HK-2 (cell line): ENCODE measurements at regions not wholly inside any gene's neighbourhood (a gene's known extent, or its start where the extent isn't known, plus 50 kb on each side); places are given as distances from the start of the nearest gene placed in this dataset.

Source experiments
- DNase-seq: peaks from one replicate; pipeline ENCODE4 v3.0.0-alpha.2; 2018; ENCODE audit not compliant: unreplicated experiment

DNA sequence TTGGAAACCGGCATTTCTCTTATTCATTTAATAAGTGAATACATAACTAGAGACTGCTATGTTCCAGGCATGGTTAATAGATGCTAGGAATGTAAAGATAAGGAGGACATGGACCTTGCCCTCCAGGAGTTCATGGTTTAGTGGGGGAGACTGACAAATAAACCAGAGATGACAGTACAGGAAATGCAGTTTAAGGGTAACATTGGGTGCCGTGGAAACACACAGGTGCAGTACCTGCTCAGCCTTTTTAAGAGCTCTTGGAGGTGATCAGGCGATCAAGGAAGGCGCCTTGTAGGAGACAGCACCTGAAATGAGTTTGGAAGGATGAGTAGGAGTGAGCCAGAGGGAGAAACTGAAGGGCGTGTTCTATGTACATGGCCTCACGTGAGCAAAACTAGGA lies 145.8 kb downstream of the AASDH start:
- DNase-seq, result no peak

GRCh38 chr4:56240554-56241174 lies 146.6 kb downstream of the AASDH start:
- DNase-seq, result no peak

DNA sequence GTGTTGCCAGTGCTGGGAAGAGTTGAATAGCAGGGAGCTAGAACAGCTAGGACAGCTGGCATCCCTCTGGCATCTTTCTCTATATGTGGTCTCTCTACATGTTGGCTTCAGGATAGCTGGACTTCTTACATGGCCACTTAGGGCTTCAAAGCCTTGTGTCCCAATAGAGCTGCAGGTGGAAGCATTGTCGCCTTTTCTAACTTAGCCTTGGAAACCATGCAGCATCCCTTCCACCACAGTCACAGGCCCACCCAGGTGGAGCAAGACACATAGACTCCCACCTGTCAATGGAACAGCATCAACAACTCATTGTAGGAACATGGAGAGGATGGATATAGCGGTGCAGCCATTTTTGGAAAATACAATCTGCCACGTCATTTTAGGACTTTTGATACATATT lies 149.0 kb downstream of the AASDH start:
- no peak for DNase-seq

DNA sequence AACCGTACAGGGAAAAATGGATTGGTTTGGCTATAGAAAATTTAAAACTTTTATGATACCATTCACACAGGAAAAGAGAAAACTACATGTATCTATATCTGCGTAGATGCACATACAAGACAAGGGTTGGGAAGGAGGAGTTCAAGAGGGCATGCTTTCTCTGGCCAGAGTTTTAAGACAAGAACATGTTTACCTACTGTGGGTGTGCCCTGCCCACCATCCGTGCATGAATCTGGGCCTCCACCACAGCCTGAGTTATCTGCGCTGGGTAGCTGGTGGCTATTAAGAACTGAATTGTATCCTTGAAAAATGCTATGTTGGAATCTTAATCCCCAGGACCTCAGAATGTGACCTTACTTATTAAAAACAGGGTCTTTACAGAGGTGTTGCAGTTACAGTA lies 151.6 kb downstream of the AASDH start:
- DNase-seq, result no peak

- no peak for DNase-seq
These were observed 152.3 kb downstream of the AASDH start for GRCh38 chr4:56235011-56235410.

- no peak for DNase-seq
These were observed 153.2 kb downstream of the AASDH start for GRCh38 chr4:56234098-56234497.

- DNase-seq, result no peak
These were observed 155.9 kb downstream of the AASDH start for GRCh38 chr4:56231410-56231809.

DNA sequence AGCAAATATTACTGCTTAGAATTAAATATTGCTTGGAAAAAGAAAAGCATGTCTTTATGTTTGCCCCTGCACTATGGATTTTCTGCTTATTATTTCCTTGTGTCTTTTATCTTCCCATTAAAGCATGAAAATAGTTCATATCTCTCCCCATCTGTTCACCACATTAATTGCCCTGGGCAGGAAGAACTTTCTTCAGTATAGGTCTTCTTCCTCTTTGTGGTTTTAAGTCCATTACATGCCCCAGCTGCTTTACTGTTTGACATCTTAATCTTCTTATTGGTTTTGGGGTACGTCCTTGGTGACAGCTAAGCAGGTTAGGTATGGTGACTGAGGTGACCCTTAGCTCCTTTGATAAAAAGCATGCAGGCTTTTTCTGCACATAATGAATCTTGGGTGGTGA lies 157.3 kb downstream of the AASDH start:
- DNase-seq, result no peak

GRCh38 chr4:56227301-56227835 lies 159.9 kb downstream of the AASDH start:
- DNase-seq, result no peak

DNA sequence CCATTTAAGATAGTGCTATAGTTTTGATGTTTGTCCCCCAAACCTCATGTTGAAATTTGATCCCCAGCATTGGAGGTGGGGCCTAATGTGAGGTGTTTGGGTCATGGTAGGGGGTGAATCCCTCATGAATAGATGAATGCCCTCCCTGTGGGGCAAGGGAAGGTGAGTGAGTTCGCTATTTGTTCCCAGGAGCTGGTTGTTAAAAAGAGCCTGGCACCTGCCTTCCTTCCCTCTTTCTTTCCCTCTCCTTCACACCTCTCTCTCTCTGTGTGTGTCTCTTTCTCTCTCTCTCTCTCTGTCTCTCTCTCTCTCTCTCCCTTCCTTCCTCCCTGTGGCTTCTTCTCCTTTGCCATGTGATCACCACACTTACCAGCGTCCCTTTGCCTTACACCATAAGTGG lies 160.7 kb downstream of the AASDH start:
- DNase-seq, result no peak

DNA sequence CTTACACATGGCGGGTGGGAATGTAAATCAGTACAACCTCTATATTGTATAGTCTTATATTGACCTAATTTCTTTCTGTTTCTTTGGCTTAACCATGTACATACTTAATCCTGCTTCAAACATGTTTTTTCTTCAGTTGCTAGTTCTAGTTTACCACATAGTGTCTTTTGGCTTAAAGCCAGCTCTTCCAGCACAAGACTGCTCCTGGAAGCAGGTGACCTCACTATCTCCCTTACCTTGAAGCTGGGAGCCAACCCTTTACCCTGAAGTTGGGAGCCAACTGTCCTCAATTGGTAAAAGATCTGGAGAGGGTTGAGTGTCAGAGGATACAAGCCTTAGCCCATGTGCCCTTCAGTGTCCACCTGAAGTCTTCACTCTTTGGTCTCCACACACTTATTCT lies 162.7 kb downstream of the AASDH start:
- no peak for DNase-seq

GRCh38 chr4:56222514-56222913 lies 164.8 kb downstream of the AASDH start:
- DNase-seq, result peak; percentile 6

DNA sequence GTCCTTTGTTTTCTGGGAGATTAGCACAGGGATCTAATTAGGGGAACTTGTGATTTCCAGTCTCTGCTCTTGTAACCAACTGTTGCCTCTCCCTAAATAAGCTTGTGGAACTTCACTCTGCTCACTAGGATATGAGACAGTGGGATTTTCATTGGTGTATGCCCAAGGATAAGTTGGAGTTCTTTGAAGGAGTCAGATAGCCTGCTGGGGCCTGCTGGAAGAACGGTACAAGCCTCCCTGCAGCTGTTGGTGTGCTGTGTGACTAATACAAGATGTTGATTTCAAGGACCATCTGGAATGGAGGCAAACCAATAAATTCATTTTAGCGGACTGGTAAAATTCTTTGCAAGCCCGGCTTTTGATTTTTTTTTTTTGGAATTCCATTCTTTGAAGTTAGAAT lies 167.0 kb downstream of the AASDH start:
- no peak for DNase-seq

- no peak for DNase-seq
These were observed 167.8 kb downstream of the AASDH start for GRCh38 chr4:56219447-56219846.

DNA sequence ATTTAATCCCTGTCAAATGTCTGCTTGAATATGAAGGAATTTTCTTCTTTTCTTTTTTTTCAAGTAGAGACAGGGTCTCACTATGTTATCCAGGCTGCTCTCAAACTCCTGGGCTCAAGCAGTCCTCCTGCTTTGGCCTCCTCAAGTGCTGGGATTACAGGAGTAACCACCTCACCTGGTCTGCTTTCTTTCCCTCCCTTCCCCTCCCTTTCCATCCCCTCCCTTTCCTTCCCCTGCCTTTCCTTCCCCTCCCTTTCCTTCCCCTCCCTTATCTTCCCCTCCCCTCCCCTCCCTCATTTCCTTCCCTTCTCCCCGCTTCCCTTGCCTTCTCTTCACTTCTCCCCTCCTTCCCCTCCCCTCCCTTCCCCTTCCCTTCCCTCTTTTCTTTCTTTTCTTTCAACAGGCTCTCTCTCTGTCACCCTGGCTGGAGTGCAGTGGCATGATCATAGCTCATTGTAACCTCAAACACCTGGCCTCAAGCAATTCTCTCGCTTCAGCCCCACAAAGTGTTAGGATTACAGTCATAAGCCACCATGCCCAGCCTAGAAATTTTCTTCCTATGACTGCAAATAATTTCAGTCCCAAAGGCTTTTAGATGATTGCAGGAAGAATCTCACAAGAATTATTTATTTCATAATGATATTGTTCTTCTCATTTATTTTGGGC lies 168.9 kb downstream of the AASDH start:
- no peak for DNase-seq

- no peak for DNase-seq
These were observed 169.9 kb downstream of the AASDH start for GRCh38 chr4:56217343-56217890.

DNA sequence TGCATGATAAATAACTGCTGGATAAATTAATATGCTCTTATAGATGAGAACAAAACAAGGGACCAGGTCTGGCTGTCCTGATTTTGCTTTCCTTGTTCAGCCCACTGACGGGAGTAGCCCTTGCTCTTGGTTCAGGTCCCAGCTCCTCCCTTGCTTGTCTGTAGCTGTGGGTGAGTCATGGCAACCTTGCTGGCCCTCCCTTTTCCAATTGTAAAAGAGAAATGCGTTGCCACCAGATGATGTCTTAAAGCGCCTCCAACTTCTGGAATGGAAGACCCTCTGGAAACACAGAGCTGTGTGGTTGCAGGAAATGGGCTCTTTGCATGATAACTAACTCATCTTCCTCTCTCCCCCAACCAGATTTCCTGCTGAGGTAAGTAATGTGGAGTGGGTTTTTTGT lies 171.4 kb downstream of the AASDH start:
- DNase-seq, result no peak

DNA sequence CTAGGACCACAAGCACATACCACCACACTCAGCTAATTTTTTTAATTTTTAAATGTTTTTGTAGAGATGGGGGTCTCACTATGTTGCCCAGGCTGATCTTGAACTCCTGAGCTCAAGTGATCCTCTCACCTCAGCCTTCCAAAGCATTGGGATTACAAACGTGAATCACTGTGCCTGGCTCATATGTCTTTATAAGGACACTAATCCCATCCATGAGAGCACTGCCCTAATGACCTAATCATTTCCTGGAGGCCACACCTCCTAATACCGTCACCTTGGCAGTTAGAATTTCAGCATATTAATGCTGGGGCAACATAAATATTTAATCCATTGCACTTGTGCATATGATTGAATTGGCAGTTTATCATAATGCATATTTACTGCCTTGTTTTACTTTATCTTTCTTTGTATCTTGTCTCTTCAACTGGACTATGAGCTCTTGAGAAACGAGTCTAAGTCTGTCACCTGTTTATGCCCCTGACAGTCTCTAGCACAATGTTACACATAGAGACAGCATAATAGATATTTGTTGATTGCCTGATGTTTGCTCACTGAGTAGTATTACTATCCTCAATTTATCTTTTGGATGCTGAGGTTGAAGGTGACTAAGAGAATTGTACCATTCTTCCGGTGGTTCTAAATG lies 172.0 kb downstream of the AASDH start:
- DNase-seq, result no peak

DNA sequence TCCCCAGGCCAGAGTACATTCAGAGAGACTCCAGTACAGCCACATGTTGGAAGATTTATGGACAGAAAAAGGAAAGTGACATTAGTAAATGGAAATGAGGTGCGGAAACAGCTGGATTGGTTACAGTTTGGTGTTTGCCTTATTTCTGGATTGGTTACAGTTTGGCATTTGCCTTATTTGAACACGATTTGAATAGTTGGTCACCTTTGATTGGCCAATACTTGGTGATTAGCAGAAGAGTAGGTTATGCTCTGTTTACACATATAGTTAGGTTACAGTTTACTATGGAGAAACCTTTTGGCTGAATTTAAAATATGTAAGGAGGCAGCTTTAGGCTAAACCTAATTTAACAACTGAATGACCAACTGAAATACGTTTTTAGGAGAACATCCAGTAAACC lies 173.7 kb downstream of the AASDH start:
- DNase-seq, result no peak

DNA sequence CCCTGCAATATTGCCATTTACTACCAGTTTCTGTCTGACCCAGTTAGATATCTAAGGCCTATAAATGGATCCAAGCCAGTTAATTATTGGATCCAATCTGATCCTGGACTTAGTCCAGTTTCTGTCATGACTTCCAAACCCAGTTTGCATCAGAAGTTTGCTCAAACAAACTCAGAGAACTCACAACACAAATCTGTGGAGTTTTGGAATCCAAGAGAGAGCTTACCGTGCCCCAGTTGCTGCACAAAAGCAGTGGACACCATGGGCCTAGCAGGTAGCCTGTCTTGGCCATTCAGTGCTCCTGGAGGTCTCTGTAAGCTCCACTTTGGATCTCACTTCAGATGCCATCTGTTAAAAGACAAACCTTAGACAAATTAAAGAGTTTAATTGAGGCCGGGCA lies 174.5 kb downstream of the AASDH start:
- DNase-seq, result no peak

GRCh38 chr4:56211202-56211601 lies 176.1 kb downstream of the AASDH start:
- no peak for DNase-seq

GRCh38 chr4:56210397-56210796 lies 176.9 kb downstream of the AASDH start:
- no peak for DNase-seq

DNA sequence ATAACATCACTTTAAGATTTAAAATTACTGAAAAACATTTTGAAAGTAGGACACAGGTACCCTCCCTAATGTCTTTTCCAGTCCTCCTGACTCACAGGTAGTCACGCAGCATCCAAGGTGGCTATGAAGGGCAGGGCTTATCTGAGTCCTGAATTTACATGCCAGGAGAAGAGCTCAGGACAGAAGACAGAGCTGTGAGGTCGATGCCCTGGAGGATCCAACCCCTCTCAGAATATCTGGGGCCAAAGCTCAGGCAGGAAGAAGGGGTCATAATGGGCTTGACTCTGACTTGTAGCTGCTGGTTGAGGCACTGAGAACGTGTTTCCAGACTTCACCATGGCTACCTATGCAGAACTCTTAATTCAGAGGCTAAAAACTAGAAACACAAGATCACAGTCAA lies 177.5 kb downstream of the AASDH start:
- no peak for DNase-seq
